ENCODE measurements at regions not wholly inside any gene's neighbourhood (a gene's known extent, or its start where the extent isn't known, plus 50 kb on each side); places are given as distances from the start of the nearest gene placed in this dataset.
"Not testable (repeated sequence)": the region's sequence is repeated elsewhere in the genome, so short reads cannot be mapped to it uniquely, and the experiment has no call there.

DNA sequence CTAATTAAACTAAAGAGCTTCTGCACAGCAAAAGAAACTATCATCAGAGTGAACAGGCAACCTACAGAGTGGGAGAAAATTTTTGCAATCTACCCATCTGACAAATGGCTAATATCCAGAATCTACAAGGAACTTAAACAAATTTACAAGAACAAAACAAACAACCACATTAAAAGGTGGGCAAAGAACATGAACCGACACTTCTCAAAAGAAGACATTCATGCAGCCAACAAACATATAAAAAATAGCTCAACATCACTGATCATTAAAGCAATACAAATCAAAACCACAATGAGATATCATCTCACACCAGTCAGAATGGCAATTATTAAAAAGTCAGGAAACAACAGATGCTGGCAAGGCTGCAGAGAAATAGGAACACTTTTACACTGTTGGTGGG is 84.6 kb upstream of the PARP8 start:
- DNase-seq (ENCODE audit: low read depth, low spot score); H3K4me3 ChIP-seq (ENCODE audit: low read length): not testable (repeated sequence)

GRCh38 chr5:50582699-50583098 is 83.7 kb upstream of the PARP8 start:
- no peak overlapping the region for H3K4me3 ChIP-seq (ENCODE audit: low read length)
- DNase-seq (ENCODE audit: low read depth, low spot score): no peak

- H3K4me3 ChIP-seq (ENCODE audit: low read length): no peak overlapping the region
- no peak for DNase-seq (ENCODE audit: low read depth, low spot score)
Measured at GRCh38 chr5:50583621-50584020, 82.8 kb upstream of the PARP8 start.

DNA sequence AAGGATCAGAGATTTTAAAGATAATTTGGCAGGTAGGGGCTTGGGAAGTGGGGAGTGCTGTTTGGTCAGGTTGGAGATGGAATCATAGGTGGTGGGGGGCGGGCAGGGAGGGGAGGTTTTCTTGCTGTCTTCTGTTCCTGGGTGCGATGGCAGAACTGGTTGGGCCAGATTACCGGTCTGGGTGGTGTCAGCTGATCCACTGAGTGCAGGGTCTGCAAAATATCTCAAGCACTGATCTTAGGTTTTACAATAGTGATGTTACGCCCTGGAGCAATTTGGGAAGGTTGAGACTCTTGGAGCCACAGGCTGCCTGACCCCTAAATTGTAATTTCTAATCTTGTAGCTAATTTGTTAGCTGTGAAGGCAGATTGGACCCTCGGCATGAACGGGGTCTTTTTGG is 78.0 kb upstream of the PARP8 start:
- H3K4me3 ChIP-seq (ENCODE audit: low read length); DNase-seq (ENCODE audit: low read depth, low spot score): not testable (repeated sequence)

- H3K4me3 ChIP-seq (ENCODE audit: low read length); DNase-seq (ENCODE audit: low read depth, low spot score): not testable (repeated sequence)
Measured at GRCh38 chr5:50590444-50591189, 75.8 kb upstream of the PARP8 start.

- not testable (repeated sequence) for DNase-seq (ENCODE audit: low read depth, low spot score); H3K4me3 ChIP-seq (ENCODE audit: low read length)
Measured at GRCh38 chr5:50591338-50591737, 75.1 kb upstream of the PARP8 start.

DNA sequence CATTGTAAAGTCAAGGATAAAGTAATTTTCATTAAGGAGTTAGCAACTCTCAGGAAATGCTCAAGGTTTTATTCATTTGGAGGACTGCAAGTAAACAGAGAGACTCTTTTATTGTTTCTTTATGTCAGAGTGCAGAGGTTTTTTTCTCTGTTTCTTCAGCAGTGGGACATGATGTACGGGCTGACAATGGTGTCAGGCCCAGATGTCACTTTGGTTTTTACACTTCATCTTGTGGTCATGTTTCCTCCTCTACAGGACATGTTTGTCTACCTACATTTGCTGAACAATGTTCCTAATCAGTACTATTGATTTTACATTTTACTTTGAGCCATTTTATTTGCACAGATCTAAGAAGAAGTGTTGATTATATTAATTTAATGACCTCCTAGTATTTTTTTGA is 72.8 kb upstream of the PARP8 start:
- no peak overlapping the region for H3K4me3 ChIP-seq (ENCODE audit: low read length)
- DNase-seq (ENCODE audit: low read depth, low spot score): peak; percentile 41

DNA sequence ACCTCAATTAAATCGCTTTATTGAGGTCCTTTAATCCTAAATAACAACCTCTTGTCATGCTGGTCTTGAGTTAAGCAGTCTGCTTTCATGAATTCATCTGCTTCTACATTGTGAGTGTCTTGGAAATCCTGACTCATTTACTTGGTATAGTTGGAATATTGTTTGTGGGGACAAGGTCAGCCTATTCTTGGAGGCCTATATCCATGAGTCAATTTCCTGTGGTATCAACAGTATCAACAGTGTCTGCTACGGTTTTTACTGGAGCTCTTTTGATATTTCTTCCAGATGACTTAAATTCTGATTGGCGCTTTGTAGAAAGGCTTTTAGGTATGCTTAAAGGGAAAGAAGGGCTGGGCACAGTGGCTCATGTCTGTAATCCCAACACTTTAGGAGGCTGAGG is 71.2 kb upstream of the PARP8 start:
- H3K4me3 ChIP-seq (ENCODE audit: low read length): no peak overlapping the region
- DNase-seq (ENCODE audit: low read depth, low spot score): no peak

DNA sequence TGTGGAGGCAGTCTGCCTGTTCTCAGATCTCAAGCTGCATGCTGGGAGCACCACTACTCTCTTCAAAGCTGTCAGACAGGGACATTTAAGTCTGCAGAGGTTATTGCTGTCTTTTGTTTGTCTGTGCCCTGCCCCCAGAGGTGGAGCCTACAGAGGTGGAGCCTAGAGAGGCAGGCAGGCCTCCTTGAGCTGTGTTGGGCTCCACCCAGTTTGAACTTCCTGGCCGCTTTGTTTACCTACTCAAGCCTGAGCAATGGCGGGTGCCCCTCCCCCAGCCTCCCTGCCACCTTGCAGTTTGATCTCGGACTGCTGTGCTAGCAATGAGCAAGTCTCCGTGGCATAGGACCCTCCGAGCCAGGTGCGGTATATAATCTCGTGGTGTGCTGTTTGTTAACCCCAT is 64.9 kb upstream of the PARP8 start:
- H3K4me3 ChIP-seq (ENCODE audit: low read length): not testable (repeated sequence)
- DNase-seq (ENCODE audit: low read depth, low spot score): peak; percentile 20

DNA sequence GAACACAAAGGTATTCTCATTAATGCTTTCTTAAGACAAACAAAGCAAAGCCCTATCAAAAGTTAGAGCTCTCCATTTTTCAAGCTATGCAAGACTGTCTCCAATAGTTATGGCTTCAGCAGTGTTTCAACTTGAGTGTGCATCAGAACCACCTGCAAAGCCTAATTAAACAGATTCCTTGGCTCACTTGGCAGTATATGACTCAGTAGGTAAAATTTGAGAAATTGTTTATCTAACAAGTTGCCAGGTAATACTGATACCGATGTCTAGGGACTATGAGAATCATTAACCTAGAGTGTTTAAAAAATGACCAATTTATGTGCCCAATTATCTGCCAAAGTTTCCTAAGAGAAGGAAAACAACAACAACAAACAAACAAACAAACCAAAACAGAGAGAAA is 60.3 kb upstream of the PARP8 start:
- H3K4me3 ChIP-seq (ENCODE audit: low read length): no peak overlapping the region
- DNase-seq (ENCODE audit: low read depth, low spot score): no peak

- DNase-seq (ENCODE audit: low read depth, low spot score): not testable (repeated sequence)
Measured at GRCh38 chr5:50607456-50607855, 59.0 kb upstream of the PARP8 start.

DNA sequence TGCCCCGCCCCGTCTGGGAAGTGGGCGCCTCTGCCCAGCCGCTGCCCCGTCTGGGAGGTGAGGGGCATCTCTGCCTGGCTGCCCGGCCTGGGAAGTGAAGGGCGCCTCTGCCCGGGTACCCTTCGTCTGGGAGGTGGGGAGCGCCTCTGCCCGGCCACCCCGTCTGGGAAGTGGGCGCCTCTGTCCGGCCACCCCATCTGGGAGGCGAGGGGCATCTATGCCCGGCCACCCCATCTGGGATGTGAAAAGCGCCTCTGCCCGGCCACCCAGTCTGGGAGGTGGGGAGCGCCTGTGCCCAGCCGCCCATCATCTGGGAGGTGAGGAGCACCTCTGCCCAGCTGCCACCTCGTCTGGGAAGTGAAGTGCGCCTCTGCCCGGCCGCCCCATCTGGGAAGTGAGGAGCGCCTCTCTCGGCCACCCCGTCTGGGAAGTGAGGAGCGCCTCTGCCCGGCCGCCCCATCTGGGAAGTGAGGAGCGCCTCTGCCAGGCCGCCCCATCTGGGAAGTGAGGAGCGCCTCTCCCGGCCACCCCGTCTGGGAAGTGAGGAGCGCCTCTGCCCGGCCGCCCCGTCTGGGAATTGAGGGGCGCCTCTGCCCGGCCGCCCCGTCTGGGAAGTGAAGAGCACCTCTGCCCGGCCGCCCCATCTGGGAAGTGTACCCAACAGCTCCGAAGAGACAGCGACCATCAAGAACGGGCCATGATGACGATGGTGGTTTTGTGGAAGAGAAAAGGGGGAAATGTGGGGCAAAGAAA is 58.3 kb upstream of the PARP8 start:
- DNase-seq (ENCODE audit: low read depth, low spot score); H3K4me3 ChIP-seq (ENCODE audit: low read length): not testable (repeated sequence)

More at GRCh38 chr5:50607456-50607855, 59.0 kb upstream of the PARP8 start:
- H3K4me3 ChIP-seq (ENCODE audit: low read length): not testable (repeated sequence)

GRCh38 chr5:50613057-50613456 is 53.4 kb upstream of the PARP8 start:
- H3K4me3 ChIP-seq (ENCODE audit: low read length); DNase-seq (ENCODE audit: low read depth, low spot score): not testable (repeated sequence)
